GM21717 (cell line): ENCODE measurements at regions not wholly inside any gene's neighbourhood (a gene's known extent, or its start where the extent isn't known, plus 50 kb on each side); places are given as distances from the start of the nearest gene placed in this dataset.
A peak's percentile ranks its signal among the peaks of the same experiment; 100 is the strongest.
"Not testable (repeated sequence)": the region's sequence is repeated elsewhere in the genome, so short reads cannot be mapped to it uniquely, and the experiment has no call there.

Experiments used
- ATAC-seq: cut with Tn5 transposase; IDR thresholded peaks from one replicate; pipeline ENCODE4 v1.9.1; 2021; ENCODE audit warnings: mild to moderate bottlenecking, moderate library complexity; ENCODE audit not compliant: unreplicated experiment

DNA sequence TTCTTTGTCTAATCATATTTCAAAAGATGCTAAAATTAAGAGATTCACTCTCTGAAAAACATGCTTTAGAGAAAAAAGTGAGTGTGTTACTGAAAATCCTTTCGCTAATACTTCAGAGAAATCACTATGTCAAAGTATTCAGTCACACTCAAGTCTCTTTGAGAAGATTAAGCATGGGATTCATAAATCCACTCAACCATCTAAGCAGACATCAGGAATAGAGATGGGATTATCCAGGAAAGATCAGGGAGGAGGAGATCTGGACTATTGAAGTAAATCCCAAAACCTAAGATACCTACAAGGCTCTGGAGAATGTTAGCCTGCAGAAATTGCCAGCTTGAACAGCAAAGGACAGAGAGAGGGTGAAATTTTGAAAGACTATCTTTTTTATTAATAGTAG lies 317.2 kb upstream of the ACO1 start:
- no peak for ATAC-seq

- ATAC-seq: no peak
Observed at GRCh38 chr9:32069169-32069813, 315.2 kb upstream of the ACO1 start.

GRCh38 chr9:32069969-32070368 lies 314.5 kb upstream of the ACO1 start:
- no peak for ATAC-seq

DNA sequence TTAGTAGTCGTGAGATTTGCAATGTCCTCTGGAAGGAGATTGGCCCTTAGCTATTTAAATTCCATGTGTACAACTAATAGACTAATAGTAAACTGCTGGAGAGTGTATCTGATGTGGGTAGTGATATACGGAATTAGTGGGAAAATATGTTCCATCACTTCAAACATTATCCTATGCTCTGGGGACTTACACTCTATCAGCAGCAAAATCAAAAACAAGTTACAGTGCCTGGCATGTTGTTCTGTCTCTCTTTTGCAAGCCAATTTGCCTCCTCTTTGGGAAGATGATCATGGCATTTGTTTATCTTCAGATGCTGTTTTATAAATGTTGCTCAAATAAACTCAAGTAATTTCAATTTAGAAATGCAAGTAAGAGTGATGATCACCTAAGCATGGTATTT lies 311.9 kb upstream of the ACO1 start:
- ATAC-seq: no peak

- ATAC-seq: no peak
Observed at GRCh38 chr9:32092031-32092430, 292.4 kb upstream of the ACO1 start.

GRCh38 chr9:32117291-32117690 lies 267.2 kb upstream of the ACO1 start:
- no peak for ATAC-seq

GRCh38 chr9:32128546-32128945 lies 255.9 kb upstream of the ACO1 start:
- no peak for ATAC-seq

DNA sequence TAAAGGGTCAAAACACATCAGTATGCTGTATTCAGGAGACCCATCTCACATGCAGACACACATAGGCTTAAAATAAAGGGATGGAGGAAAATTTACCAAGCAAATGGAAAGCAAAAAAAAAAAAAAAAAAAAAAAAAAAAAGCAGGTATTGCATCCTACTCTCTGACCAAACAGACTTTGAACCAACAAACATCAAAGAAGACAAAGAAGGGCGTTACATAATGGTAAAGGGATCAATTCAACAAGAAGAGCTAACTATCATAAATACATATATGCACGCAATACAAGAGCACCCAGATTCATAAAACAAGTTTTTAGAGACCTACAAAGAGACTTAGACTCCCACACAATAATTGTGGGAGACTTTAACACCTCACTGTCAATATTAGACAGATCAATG lies 253.7 kb upstream of the ACO1 start:
- not testable (repeated sequence) for ATAC-seq

DNA sequence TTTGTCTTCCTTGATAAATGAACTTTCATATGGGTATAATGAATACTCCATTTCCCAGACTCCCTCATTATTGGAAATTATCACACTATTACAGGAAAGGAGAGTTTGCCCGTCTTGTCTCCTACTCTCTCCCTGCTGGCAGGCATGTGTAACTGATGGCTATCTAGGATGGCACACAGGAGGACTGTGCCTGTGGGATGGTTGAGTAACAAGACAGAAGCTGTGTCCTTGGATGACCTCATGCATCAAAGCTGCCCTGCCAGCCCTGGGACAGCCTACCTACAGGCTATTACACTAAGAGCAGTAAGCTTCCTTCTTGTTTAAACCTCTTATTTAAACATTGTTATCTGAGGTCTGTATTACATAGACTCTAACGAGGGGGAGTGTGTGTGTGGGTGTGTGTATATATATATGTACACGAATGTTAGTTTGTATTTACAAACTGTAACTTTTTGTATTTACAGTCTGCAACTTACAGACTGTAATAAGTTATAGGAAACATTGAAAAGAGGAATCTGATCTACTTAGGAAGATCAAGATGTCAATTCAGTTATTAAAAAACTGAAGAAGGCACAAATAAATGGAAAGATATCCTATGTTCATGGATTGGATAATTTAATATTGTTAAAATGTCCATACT lies 247.6 kb upstream of the ACO1 start:
- no peak for ATAC-seq

DNA sequence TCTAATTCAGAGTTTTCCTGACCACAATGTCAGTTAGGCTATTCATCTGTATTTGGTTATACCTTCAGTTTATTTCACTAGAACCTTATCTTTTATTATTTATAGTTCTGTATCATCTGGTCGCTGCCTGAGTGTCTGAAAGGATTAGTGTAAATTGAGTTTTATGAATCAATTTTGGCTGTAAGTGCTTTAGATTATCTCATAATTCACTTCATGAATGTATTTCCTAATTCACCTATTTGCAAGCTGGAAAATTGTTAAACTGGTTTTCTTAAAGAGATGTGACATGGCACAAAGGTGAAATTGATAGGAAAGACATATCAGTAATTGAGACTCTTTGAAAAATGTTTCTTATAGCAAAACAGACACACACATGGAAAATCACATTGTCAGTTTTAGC lies 242.4 kb upstream of the ACO1 start:
- no peak for ATAC-seq

DNA sequence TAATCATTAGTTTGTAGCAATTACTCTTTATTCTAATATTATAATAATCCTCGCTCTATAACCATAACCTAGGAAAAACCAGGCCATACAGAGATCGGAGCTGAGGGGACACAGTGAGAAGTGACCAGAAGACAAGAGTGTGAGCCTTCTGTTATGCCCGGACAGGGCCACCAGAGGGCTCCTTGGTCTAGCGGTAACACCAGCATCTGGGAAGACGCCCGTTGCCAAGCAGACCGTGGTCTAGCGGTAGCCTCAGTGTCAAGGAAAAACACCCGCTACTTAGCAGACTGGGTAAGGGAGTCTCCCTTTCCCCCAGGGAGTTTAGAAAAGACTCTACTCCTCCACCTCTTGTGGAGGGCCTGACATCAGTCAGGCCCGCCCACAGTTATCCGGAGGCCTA lies 235.9 kb upstream of the ACO1 start:
- not testable (repeated sequence) for ATAC-seq

- no peak for ATAC-seq
Observed at GRCh38 chr9:32161209-32161608, 223.2 kb upstream of the ACO1 start.

GRCh38 chr9:32161720-32162119 lies 222.7 kb upstream of the ACO1 start:
- peak; percentile 94 for ATAC-seq

DNA sequence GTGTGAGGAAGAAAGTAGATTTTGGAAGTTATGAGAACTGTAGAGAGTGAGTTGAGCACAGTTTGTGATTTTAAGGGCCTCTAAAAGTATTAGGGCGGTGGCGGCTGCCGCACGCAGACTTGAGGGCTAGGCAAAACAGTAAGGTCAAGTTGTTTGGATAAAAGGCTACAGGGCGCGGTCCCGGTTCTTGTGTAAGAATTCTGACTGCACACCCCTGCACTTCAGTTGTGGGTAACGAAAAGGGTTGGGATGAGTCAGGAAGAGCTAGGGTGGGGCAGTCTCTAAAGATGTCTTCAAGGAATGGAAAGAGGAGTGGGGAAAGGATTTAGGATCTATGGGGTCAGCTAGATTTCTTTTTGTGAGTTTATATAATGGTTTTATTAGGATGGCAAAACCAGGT lies 218.1 kb upstream of the ACO1 start:
- ATAC-seq: not testable (repeated sequence)

DNA sequence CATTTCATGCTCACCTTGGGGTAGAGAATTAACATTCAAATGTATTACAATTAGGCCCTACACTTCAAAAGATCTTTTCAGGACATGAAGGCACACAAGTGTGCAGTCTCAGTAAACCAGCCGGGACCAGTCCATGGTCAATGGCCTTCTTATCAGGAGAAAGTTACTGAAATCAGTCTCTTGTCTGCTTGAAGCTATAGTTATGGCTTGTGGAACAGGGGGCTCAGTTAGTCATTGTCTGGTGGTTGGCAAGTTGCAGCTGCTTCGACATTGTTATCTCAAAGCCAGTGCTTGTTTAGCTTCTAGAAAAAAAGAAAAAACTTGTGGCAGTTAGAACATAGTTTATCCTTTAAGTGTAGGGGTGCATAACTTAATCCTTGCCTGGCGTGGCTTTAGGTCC lies 213.1 kb upstream of the ACO1 start:
- no peak for ATAC-seq

- no peak for ATAC-seq
Observed at GRCh38 chr9:32172256-32172655, 212.2 kb upstream of the ACO1 start.

DNA sequence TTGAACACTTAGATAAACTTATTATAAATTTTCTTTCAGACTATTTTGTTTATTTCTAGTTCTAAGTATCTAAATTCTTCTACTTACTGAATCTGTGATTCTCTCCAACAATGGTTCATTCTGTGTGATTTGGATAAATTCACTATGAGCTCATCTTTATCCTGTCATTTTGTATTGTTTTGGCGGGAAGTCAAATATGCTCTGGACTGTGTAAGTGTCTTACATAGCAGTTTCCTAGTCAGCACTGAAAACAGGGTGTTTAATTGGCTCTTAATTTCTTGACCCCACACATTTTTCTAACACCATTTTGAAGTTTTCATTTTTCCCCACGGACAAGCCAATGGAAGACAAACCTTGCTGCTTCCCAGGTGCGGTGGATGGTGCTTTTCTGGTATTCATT lies 207.0 kb upstream of the ACO1 start:
- ATAC-seq: no peak

- no peak for ATAC-seq
Observed at GRCh38 chr9:32180597-32180996, 203.8 kb upstream of the ACO1 start.

DNA sequence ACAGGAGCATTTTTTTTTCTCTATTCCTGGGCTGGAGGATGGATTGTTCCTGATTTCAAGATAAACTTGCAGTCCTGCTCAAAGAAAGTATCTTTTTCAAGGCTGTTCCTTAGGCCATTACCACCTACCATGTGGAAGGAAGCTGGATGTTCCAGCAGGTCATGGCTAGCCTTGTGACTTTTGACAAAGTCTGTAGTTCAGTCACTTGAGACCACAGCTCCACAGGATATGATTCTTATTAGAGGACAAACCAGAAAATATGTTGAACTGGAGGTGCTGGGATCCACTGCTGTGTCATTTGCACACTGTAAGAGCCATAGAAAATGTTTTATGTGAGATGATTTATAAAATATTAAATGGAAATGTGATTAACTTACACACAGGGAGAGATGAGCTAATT lies 184.2 kb upstream of the ACO1 start:
- no peak for ATAC-seq

- no peak for ATAC-seq
Observed at GRCh38 chr9:32200896-32201295, 183.5 kb upstream of the ACO1 start.

DNA sequence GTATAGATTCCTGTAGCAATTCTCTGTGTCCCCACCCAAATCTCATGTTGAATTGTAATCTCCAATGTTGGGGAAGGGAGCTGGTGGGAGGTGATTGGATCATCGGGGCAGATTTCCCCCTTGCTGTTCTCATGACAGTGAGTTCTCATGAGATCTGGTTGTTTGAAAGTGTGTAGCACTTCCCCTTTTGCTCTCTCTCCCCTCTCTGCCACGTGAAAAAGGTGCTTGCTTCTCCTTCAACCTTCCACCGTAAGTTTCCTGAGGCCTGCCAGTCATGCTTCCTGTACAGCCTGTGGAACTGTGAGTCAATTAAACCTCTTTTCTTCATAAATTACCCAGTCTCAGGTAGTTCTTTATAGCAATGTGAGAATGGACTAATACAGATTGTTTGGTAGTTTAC lies 175.3 kb upstream of the ACO1 start:
- ATAC-seq: not testable (repeated sequence)

- ATAC-seq: peak; percentile 100
Observed at GRCh38 chr9:32218100-32218767, 166.2 kb upstream of the ACO1 start.
